K562 (cell line): ENCODE measurements at regions not wholly inside any gene's neighbourhood (a gene's known extent, or its start where the extent isn't known, plus 50 kb on each side); places are given as distances from the start of the nearest gene placed in this dataset.

Experiments
- ATAC-seq: fragments of 200-7000 bp; cut with Tn5 transposase; 3 replicates; pipeline ENCODE4 v1.9.1; 2020; ENCODE audit warnings: moderate library complexity
- BruUV-seq: library from RNA; stranded (reverse); fragments of 400-500 nt; replicated peaks from 2 replicates; lab custom pipeline; 2021; lab: Mats Ljungman, UMichigan
- CTCF ChIA-PET: fragments of 300-600 bp; formaldehyde crosslinking; extraction: SDS; loops from one replicate; lab custom pipeline; 2021; ENCODE audit warnings: low intra/inter-chr PET ratio; lab: Yijun Ruan, JAX
- POLR2A ChIA-PET: fragments of 300-600, 350-650 bp; sonication (Branson Sonifier 250); formaldehyde crosslinking; extraction: SDS; loops from one replicate; lab custom pipeline; 2021; ENCODE audit warnings: antibody characterized with exemption, inconsistent platforms; lab: Yijun Ruan, JAX
- DNase-seq, 4 experiments: peaks; one replicate each; pipeline versions ENCODE4 v3.0.0 to v3.0.0-alpha.2; 2011 to 2018; ENCODE audit warnings: low spot score in 3 of 4, mixed read lengths in 3 of 4; ENCODE audit errors: extremely low read depth in 1 of 4
- FAIRE-seq: peaks from 2 replicates; lab custom pipeline; 2011; peaks lifted over from hg19 to GRCh38; lab: Jason Lieb, UNC
- H2AFZ ChIP-seq: 2 replicates; pipeline ENCODE4 v1.6.0; 2011; ENCODE audit warnings: low read depth, low read length, control low read depth, inconsistent platforms
- H3K27ac ChIP-seq: fragments of 200-600 bp; 3 replicates; pipeline ENCODE4 v1.8.0; 2011; ENCODE audit warnings: low read depth, mild to moderate bottlenecking, control low read depth, inconsistent platforms, low read length, moderate library complexity, mixed read lengths; ENCODE audit errors: extremely low read depth
- H3K27me3 ChIP-seq, 2 experiments: fragments of 300-600 bp in 1 of 2; 2 replicates in 1 of 2; 3 replicates in 1 of 2; pipeline versions ENCODE4 v1.6.0 to v1.8.0; 2011; ENCODE audit warnings: inconsistent platforms in 2 of 2, low read length in 2 of 2, mild to moderate bottlenecking in 1 of 2, mixed read lengths in 1 of 2, moderate library complexity in 1 of 2; ENCODE audit not compliant: control insufficient read depth in 2 of 2, insufficient read depth in 2 of 2
- H3K36me3 ChIP-seq: fragments of 300-600 bp; 3 replicates; pipeline ENCODE4 v1.8.0; 2011; ENCODE audit warnings: mild to moderate bottlenecking, low read length, inconsistent platforms; ENCODE audit not compliant: control insufficient read depth, insufficient read depth
- H3K4me1 ChIP-seq, 2 experiments: fragments of 200-600 bp in 1 of 2; replicated peaks in 1 of 2; 2 replicates in 1 of 2; 3 replicates in 1 of 2; pipeline versions ENCODE4 v1.5.1 to v1.8.0; 2011; ENCODE audit warnings: inconsistent platforms in 2 of 2, low read length in 2 of 2, mild to moderate bottlenecking in 1 of 2, mixed read lengths in 1 of 2, moderate library complexity in 1 of 2; ENCODE audit not compliant: control insufficient read depth in 2 of 2, insufficient read depth in 2 of 2
- H3K4me2 ChIP-seq: 2 replicates; pipeline ENCODE4 v1.6.1; 2011; ENCODE audit warnings: low read length, control low read depth, inconsistent platforms, mixed read lengths; ENCODE audit not compliant: insufficient read depth
- H3K4me3 ChIP-seq: fragments of 200-600 bp; sonication (generic), shearing (Covaris generic); 2 replicates; pipeline ENCODE4 v1.5.1; 2016; ENCODE audit warnings: control low read depth, inconsistent platforms
- H3K79me2 ChIP-seq: fragments of 200-600 bp; 3 replicates; pipeline ENCODE4 v1.8.0; 2011; ENCODE audit warnings: low read length, inconsistent platforms; ENCODE audit not compliant: control insufficient read depth, insufficient read depth
- H3K9ac ChIP-seq, 2 experiments: 2 replicates each; pipeline versions ENCODE4 v1.6.0 to v1.6.1; 2011; ENCODE audit warnings: low read depth in 2 of 2, low read length in 2 of 2, control low read depth in 1 of 2, inconsistent platforms in 1 of 2, mild to moderate bottlenecking in 1 of 2, mixed read lengths in 1 of 2; ENCODE audit not compliant: insufficient read depth in 1 of 2
- H3K9me1 ChIP-seq: one replicate; pipeline ENCODE4 v1.6.0; 2011; ENCODE audit warnings: inconsistent platforms, mild to moderate bottlenecking, low read length, moderate library complexity; ENCODE audit not compliant: control insufficient read depth, insufficient read depth
- H3K9me3 ChIP-seq: replicated peaks from 2 replicates; pipeline ENCODE4 v1.5.1; 2011; ENCODE audit warnings: low read depth, low read length, inconsistent platforms; ENCODE audit not compliant: control insufficient read depth, insufficient read depth
- H4K20me1 ChIP-seq: replicated peaks from 2 replicates; pipeline ENCODE4 v1.6.1; 2011; ENCODE audit warnings: low read length, inconsistent platforms, mixed read lengths; ENCODE audit not compliant: control insufficient read depth, insufficient read depth
- CREBBP ChIP-seq: IDR thresholded peaks from one replicate; pipeline ENCODE4 v1.6.1; 2012; ENCODE audit warnings: low read depth, mild to moderate bottlenecking, control low read depth, inconsistent platforms, low read length
- ELF2 ChIP-seq: fragments of 250-450 bp; sonication (Bioruptor Pico); IDR thresholded peaks from 2 replicates; pipeline ENCODE4 v1.5.0; 2021; ENCODE audit warnings: mild to moderate bottlenecking
- POLR2H ChIP-seq: IDR thresholded peaks from 2 replicates; pipeline ENCODE4 v1.6.1; 2016; ENCODE audit warnings: missing genetic modification characterization, low read depth, mild to moderate bottlenecking, control low read depth, missing compliant biosample characterization, moderate library complexity
- RBM14 ChIP-seq: fragments of 200-400 bp; formaldehyde crosslinking; IDR thresholded peaks from 2 replicates; pipeline ENCODE4 v1.6.1; 2018; ENCODE audit warnings: low read depth, mild to moderate bottlenecking, low read length, moderate library complexity, borderline replicate concordance; ENCODE audit not compliant: insufficient read depth
- RBM22 ChIP-seq: fragments of 200-400 bp; formaldehyde crosslinking; IDR thresholded peaks from 2 replicates; pipeline ENCODE4 v1.6.1; 2018; ENCODE audit warnings: low read length, low read depth; ENCODE audit not compliant: poor library complexity, severe bottlenecking
- RCOR1 ChIP-seq, 2 experiments: IDR thresholded peaks; 2 replicates each; pipeline ENCODE4 v1.6.1; 2012; ENCODE audit warnings: low read depth in 2 of 2, low read length in 2 of 2, borderline replicate concordance in 1 of 2, improper control_type of control experiment in 1 of 2
- SPI1 ChIP-seq: IDR thresholded peaks from 2 replicates; pipeline ENCODE4 v1.6.1; 2011; ENCODE audit warnings: low read depth, low read length, control low read depth, borderline replicate concordance
- VEZF1 ChIP-seq: fragments of 200-800 bp; sonication (Bioruptor generic); IDR thresholded peaks from 2 replicates; pipeline ENCODE4 v1.6.1; 2017; ENCODE audit warnings: missing genetic modification characterization, missing compliant biosample characterization
- in situ Hi-C: fragments of 300-500 bp; cut with MboI; formaldehyde crosslinking; loops from 4 replicates; pipeline ENCODE4 v1.15.0; 2018; ENCODE audit warnings: inconsistent platforms, mixed read lengths
- intact Hi-C: fragments of 100-400 bp; cut with micrococcal nuclease; formaldehyde crosslinking; loops from 2 replicates; pipeline ENCODE4 v1.14.2; 2022
- TF ChIP-seq, protein P1 (sequence below): fragments of 250-450 bp; sonication (Bioruptor Pico); IDR thresholded peaks from 2 replicates; pipeline ENCODE4 v1.4.0; 2020; ENCODE audit warnings: mild to moderate bottlenecking, moderate library complexity, borderline replicate concordance
- TF ChIP-seq, protein P2 (sequence below): fragments of 250-450 bp; sonication (Bioruptor Pico); IDR thresholded peaks from 2 replicates; pipeline ENCODE4 v1.4.0; 2020; ENCODE audit warnings: mild to moderate bottlenecking, moderate library complexity
- TF ChIP-seq, protein P3 (sequence below): fragments of 450-650 bp; IDR thresholded peaks from 2 replicates; pipeline ENCODE4 v1.6.1; 2016; ENCODE audit warnings: antibody characterized with exemption

- TF ChIP-seq, protein P1, sequence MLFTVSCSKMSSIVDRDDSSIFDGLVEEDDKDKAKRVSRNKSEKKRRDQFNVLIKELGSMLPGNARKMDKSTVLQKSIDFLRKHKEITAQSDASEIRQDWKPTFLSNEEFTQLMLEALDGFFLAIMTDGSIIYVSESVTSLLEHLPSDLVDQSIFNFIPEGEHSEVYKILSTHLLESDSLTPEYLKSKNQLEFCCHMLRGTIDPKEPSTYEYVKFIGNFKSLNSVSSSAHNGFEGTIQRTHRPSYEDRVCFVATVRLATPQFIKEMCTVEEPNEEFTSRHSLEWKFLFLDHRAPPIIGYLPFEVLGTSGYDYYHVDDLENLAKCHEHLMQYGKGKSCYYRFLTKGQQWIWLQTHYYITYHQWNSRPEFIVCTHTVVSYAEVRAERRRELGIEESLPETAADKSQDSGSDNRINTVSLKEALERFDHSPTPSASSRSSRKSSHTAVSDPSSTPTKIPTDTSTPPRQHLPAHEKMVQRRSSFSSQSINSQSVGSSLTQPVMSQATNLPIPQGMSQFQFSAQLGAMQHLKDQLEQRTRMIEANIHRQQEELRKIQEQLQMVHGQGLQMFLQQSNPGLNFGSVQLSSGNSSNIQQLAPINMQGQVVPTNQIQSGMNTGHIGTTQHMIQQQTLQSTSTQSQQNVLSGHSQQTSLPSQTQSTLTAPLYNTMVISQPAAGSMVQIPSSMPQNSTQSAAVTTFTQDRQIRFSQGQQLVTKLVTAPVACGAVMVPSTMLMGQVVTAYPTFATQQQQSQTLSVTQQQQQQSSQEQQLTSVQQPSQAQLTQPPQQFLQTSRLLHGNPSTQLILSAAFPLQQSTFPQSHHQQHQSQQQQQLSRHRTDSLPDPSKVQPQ (CRISPR knock-in tag), result no peak
- TF ChIP-seq VEZF1 (CRISPR knock-in tag) (no peak), ELF2 (no peak)
- TF ChIP-seq, protein P2, sequence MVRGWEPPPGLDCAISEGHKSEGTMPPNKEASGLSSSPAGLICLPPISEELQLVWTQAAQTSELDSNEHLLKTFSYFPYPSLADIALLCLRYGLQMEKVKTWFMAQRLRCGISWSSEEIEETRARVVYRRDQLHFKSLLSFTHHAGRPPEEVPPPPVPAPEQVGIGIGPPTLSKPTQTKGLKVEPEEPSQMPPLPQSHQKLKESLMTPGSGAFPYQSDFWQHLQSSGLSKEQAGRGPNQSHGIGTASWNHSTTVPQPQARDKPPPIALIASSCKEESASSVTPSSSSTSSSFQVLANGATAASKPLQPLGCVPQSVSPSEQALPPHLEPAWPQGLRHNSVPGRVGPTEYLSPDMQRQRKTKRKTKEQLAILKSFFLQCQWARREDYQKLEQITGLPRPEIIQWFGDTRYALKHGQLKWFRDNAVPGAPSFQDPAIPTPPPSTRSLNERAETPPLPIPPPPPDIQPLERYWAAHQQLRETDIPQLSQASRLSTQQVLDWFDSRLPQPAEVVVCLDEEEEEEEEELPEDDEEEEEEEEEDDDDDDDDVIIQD (CRISPR knock-in tag), result no peak
Observed at GRCh38 chrX:79559290-79559689, 192.2 kb upstream of the ITM2A start (continued).

- no peaks in the 10 kb centered on the region for H3K79me2 ChIP-seq
- ATAC-seq, result no peak
- no peak overlapping the region for H2AFZ ChIP-seq
- H4K20me1 ChIP-seq, result no peaks in the 10 kb centered on the region
- ChIA-PET CTCF (no interaction called here), POLR2A (no interaction called here)
- H3K9me3 ChIP-seq, result no peaks in the 10 kb centered on the region
- intact Hi-C loops (no loop called here), in situ Hi-C loops (no loop called here)
- BruUV-seq, result no TSS peak
- H3K4me1 ChIP-seq, result no peaks in the 10 kb centered on the region
- no peak overlapping the region for H3K4me2 ChIP-seq
- no peaks in the 10 kb centered on the region for H3K9me1 ChIP-seq
- FAIRE-seq, result no peak
- no peak overlapping the region for H3K4me3 ChIP-seq
- H3K27ac ChIP-seq, result no peak overlapping the region
- no peak for DNase-seq
- no peak for TF ChIP-seq RBM14
- TF ChIP-seq, protein P3, sequence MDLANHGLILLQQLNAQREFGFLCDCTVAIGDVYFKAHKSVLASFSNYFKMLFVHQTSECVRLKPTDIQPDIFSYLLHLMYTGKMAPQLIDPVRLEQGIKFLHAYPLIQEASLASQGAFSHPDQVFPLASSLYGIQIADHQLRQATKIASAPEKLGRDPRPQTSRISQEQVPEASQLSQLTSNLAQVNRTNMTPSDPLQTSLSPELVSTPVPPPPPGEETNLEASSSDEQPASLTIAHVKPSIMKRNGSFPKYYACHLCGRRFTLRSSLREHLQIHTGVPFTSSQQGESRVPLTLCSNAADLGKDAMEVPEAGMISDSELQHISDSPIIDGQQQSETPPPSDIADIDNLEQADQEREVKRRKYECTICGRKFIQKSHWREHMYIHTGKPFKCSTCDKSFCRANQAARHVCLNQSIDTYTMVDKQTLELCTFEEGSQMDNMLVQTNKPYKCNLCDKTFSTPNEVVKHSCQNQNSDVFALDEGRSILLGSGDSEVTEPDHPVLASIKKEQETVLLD, result no peak
- no peak for TF ChIP-seq RBM22
- TF ChIP-seq CREBBP, result no peak
- TF ChIP-seq RCOR1 (IDR thresholded peaks at IDR 0.05; ENCODE audit: borderline replicate concordance in 1 of 2, low read depth in 2 of 2, low read length in 2 of 2), result no peak
- TF ChIP-seq POLR2H, result no peak
- TF ChIP-seq SPI1, result no peak
- H3K36me3 ChIP-seq, result no peaks in the 10 kb centered on the region
- H3K9ac ChIP-seq, result no peak overlapping the region
- no peaks in the 10 kb centered on the region for H3K27me3 ChIP-seq
Observed at GRCh38 chrX:79557212-79557611, 190.1 kb upstream of the ITM2A start.
